Activated CD4-positive, alpha-beta T cell treated with anti-CD3 and anti-CD28 coated beads, Interleukin-10, Interleukin-2, amounts not matched to agents 100 ng/mL and 50 ng/mL, durations not matched to agents 16 hours and 8 hours (primary cell): ENCODE measurements at regions not wholly inside any gene's neighbourhood (a gene's known extent, or its start where the extent isn't known, plus 50 kb on each side); places are given as distances from the start of the nearest gene placed in this dataset.
"Not testable (repeated sequence)": the region's sequence is repeated elsewhere in the genome, so short reads cannot be mapped to it uniquely, and the experiment has no call there.

Experiments
- DNase-seq: peaks from one replicate; pipeline ENCODE4 v3.0.0-alpha.2; 2020

DNA sequence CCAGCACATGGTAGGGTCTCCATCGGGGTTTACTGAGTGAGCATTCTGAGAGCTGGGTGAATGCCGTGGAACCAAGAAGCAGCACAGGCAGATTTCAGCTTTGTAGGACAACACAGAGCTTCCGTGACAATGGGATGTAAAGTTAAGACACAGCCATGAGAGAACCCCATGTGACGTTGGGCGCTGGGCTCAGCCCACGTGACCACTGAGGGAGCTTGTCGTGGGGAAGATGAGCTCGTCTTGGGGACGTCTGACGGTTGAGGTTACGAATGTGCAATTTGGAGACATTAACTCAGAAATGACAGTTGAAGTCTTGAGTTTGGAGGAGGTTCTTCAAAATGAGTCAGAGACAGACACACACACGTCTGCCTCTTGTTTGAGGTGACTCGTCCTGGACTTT, 51.5 kb upstream of the MUC20 start:
- peak; percentile 90 for DNase-seq

DNA sequence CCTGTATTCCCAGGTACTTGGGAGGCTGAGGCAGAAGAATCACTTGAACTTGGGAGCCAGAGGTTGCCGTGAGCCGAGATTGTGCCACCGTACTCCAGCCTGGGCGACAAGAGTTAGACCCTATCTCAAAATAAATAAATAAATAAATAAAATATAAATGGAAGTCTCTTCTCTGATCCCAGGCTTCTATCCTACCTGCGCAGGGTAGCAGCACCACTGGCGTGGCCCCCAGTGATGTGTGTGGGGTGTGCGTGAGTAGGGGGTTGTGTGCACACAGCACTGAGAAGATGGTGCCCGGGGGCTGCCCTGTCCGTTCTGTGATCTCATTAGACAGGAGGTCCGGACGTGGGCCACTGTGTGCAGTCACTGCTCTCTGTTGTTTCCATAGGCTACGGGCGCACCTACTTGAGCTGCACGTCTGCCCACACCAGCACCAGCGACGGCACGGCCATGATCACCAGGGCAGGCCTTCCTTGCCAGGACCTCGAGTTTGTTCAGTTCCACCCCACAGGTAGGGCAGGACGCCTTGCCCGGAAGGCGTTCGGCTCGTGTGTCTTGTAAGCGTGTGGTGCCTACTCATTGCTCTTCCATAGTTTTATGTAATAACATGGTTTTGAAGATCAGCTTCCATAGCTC, 52.5 kb upstream of the MUC20 start:
- DNase-seq = not testable (repeated sequence)

DNA sequence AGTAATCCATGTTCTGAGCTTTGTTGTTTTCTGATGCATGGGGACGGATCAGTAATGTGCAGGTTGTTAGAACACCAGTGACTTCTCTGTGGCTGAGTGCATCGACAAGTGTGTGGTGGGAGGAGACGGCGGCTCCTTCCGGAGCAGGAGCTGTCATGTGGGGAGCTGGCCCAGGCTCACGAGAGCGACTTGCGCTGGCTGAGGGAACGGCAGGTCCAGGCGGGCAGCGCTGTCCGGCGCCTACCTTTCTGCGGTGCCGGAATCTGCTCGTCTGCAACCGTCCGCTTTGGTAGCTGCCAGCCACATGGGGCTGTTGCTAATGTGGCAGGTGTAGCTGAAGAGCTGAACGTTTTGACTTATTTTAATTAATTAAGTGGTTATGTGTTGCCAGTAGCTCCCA, 55.5 kb upstream of the MUC20 start:
- DNase-seq = not testable (repeated sequence)

DNA sequence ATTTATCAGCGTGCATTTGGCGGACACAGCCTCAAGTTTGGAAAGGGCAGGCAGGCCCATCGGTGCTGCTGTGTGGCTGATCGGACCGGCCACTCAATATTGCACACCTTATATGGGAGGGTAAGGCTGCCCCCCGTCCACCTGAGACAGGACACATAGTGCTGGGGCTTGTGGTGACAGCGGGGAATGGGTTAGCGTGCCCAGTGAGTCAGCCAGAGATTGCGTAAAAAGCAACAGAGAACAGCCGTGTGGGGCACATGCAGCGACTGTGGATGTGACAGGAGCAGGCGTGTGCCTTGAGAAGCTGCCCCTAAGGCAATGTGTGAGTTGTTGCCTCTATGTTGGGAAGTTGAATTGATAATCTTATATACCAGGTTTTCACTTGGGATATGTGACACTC, 56.6 kb upstream of the MUC20 start:
- not testable (repeated sequence) for DNase-seq

DNA sequence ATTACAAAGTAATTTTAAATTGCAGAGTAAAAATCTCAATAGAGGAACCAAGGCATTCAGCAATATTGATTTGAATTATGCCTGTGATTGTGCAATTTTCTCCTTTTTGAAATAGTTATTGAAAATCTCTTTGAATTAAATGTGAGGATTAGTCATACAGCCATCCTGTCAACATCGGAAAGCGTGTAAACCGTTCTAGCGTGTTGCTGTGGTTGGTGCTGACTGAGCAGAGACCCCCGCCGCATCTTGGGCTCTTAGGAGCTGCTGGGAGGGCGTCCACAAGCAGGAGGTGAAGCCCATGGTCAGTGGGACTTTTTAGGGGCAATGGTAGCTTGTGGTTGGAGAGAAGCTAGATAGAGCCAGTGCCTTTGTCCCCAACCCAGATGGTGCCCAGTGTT, 61.6 kb upstream of the MUC20 start:
- not testable (repeated sequence) for DNase-seq

DNA sequence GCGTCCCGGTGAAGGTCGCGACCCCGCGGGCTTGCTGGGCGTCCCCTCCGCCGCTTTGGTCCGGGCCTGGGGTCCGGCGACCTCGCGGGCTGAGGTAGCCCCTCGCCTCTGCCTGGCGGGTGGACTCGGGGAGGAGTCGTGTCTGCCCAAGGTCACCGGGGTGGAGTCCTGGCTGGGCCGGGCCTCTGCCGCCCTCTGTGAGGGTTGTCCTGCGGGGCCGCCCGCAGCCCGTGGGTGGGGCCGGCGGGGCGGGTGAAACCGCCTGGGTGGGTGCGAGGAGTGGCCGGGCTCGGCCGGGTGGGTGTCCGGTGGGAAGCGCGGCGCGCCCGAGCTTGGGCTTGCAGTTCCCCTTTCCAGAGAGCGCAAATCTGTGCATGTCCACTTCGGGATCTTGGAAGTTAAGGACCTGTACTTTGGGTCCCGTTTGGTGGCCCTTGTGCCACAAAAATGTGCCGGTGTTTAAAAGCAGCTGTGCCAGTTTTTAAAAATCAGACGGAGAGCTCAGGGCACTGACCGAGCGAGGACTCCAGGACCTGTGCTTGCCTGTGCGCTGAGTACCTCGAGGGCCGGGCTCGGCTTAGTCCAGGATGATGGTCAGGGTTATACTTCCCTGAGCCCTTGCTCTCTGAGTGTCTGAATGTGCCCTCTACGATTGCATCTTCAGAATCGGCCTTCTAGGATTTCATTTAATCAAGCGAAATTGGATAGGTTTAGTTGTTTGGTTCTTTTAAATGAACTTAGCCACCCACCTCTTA, 62.2 kb upstream of the MUC20 start:
- DNase-seq = not testable (repeated sequence)

DNA sequence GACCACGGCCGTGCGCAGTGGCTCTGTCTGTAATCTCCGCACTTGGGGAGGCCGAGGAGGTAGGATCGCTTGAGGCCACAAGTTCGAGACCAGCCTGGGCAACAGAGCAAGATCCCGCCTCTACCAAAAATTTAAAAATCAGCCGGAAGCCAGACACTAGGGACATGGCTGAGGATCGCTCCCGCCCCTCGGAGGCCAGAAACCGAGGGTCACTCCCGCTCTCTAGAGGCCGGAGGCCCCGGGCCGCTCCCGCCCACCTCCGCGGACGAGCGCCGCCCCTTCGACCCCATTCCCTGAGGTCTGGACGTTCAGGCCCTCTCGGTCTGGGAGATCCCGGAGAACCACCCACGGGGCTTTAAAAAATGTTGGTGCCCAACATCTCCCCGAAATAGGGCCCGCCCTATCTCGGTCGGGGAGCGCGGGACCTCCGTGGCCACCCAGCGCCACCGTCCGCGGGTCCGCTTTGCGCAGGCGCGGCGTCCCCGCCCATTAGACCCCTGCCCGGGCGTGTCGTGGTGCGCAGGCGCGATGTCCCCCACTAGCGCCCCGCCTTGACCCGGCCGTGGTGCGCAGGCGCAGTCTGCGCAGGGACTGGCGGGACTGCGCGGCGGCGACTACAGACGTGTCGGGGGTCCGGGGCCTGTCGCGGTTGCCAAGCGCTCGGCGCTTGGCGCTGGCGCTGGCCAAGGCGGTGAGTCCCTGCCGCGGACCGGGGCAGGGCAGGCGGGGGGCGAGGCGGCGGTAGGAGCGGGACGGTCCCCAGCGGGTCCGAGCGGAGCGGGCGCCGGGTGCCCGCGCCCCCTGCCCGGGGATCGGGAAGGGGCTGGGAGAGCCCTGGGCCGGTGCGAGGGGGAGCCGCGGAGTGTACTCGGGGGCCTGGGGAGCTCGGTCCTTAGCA, 63.1 kb upstream of the MUC20 start:
- DNase-seq = peak; percentile 94

DNA sequence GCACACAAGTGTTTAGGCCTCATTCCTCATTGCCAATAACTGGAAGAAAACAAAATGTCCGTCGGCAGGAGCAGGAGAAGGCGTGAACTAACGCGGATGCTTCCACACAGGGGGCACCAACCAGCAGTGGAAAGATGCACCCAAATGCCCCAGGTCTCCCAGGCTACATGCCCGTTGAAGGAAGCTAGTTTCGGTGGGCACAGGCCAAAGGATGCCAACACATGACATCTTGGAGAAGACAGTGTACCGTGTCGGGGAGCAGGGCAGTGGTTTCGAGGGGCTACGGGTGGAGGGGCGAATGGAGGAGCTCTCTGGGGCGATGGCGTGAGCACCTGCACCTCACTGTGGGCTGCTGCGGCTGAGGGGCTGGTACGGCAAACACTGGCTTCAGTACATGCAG, 64.7 kb upstream of the MUC20 start:
- not testable (repeated sequence) for DNase-seq

DNA sequence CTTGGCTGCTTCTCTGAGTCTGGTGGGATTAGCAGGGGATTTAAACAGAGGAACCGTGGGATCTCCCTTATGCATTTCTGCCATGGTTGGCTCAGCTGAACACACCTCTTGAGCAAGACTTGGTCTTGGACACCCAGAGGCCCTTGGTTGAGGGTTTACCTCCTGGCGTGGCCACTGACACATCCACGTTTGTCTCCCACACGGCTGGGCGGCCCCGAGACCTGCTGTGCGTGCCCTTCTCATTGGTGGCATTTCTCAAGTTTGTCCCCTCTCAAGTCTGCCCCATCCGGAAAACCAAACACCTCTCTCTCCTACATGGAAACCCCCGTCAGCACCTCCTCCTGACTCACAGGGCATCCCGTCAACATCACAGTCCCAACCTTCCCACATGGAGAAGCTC, 66.0 kb upstream of the MUC20 start:
- not testable (repeated sequence) for DNase-seq

DNA sequence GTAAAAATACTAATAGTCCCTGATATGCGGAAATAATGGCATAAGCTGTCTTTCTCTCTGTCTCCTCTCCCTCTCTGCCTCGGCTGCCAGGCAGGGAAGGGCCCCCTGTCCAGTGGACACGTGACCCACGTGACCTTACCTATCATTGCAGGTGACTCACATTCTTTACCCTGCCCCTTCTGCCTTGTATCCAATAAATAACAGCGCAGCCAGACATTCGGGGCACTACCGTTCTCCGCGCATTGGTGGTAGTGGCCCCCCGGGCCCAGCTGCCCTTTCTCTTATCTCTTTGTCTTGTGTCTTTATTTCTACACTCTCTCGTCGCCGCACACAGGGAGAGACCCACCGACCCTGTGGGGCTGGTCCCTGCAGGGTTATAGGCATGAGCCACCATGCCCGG, 66.6 kb upstream of the MUC20 start:
- not testable (repeated sequence) for DNase-seq

DNA sequence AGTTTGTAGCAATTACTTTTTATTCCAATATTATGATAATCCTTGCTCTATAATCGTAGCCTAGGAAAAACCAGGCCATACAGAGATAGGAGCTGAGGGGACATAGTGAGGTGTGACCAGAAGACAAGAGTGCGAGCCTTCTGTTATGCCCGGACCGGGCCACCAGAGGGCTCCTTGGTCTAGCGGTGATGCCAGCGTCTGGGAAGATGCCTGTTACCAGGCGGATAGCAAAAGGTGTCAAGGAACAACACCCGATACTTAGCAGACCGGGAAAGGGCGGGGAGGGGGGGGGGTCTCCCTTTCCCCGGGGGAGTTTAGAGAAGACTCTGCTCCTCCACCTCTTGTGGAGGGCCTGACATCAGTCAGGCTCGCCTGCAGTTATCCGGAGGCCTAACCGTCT, 67.1 kb upstream of the MUC20 start:
- DNase-seq = peak; percentile 31

DNA sequence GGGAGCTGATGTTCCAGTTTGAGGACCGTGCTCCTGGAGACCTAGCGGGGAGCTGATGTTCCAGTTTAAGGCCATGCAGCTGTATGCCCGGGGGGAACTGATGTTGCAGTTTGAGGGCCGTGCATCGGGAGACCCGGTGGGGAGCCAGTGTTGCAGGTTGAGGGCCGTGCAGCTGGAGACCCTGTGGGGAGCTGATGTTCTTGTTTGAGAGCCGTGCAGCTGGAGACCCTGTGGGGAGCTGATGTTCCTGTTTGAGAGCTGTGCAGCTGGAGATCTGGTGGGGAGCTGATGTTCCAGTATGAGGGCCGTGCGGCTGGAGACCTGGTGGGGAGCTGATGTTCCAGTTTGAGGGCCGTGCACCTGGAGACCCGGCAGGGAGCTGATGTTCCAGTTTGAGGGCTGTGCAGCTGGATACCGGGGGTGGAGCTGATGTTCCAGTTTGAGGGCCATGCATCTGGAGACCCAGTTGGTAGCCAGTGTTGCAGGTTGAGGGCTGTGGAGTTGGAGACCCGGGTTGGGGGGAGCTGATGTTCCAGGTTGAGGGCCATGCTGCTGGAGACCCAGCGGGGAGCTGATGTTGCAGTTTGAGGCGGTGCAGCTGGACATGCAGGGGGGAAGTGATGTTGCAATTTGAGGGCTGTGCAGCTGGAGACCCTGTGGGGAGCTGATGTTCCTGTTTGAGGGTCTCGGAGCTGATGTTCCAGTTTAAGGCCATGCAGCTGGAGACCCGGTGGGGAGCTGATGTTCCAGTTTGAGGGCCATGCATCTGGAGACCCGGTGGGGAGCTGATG, 64.4 kb upstream of the APOD start:
- not testable (repeated sequence) for DNase-seq

DNA sequence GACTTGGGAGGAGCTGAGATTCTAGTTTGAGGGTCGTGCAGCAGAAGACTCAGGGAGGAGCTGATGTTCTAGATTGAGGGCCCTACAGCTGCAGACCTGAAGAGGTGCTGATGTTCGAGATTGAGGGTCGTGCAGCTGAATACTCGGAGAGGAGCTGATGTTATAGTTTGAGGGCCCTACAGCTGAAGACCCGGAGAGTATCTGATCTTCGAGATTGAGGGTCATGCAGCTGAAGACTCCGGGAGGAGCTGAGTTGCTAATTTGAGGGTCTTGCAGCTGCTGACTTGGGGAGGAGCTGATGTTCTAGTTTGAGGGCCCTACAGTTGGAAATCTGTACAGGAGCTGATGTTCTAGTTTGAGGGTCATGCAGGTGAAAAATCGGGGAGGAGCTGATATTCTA, 62.1 kb upstream of the APOD start:
- DNase-seq = not testable (repeated sequence)

DNA sequence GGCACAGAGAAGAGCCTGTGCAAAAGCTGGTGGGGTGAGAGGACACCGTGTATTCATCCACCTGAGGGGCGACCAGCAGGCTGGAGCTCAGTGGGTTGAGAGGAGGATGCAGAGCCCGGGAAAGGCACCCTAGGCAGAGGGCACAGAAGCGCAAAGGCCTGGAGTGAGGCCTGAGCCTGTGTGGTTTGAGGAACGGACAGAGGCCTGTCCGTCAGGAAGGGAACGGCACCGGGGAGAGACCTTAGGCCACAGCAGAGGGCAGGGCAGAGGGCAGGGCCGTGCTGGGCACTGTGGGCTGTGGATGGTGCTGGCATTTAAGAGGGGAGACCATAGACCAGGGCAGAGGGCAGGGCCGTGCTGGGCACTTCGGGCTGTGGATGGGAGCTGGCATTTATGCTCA, 59.5 kb upstream of the APOD start:
- DNase-seq = not testable (repeated sequence)

DNA sequence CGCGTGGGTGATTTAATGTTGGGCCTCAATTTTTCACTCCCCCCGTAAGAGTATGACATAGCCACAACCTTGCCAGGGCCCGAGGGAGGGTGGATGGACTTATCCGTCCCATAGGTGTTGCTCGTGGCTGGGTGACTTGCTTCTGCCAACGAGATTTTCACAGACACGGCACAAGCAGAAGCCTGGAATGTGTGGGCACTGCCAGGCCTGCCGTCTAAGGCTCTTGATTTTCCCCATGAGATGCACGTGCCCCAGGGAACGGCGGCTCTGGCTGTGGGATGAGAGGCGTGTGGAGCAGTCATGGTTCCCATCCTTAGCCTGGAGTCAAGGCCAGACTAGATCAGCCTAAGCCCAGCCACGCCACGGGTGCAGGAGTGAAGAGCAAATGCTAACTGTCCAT, 58.6 kb upstream of the APOD start:
- not testable (repeated sequence) for DNase-seq

DNA sequence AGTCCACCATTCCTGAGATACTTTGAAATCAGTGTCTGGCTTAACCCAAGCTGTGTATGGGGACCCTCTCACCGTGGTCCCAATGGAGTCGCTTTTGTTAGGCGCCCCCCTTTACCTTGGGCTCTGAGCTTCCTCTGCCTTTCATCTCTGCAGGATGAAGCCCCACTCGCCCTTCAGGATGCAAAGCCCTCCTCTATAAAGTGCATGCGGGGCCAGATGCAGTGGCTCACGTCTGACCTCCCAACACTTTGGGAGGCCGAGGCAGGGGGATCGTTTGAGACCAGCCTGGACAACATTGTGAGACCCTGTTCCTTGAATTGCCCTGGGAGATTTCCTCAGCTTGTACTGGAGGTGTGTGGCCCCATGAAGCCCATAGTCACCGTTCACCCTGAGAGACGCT, 54.7 kb upstream of the APOD start:
- DNase-seq = not testable (repeated sequence)

DNA sequence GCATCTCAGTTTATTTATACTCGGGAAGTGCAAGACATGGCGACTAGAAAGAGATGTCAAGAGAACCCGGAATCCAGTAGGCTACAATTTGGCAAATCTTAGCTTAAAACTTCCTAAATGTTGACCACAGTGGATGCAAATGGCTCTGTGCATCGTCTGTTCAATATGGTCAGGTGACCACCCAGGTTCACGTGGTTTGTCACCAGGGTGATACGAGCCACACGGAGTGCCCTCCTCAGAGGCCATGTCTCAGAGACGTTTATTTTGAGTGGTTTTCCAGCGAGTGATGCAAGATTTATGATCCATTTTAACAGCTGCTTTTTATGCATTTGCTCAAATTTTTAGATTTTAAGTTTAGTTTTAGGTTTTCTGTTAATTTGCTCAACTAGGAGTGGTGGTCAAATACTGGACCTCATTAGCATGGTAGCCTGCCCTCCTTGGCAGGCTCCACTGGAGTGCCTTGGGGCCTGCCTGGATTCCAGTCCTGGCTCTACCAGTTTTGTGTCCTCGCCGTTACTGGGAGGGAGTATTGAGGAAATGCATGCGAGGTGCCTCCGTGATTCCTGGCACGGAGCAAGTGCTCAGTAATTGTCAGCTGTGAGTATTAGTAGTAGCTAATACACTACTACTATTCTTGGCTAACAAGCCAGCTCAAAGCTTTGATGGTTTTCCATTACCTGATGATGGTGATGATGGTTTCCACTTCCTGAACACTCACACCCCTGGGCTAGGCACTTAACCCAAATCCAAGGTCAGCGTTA, 53.9 kb upstream of the APOD start:
- not testable (repeated sequence) for DNase-seq

DNA sequence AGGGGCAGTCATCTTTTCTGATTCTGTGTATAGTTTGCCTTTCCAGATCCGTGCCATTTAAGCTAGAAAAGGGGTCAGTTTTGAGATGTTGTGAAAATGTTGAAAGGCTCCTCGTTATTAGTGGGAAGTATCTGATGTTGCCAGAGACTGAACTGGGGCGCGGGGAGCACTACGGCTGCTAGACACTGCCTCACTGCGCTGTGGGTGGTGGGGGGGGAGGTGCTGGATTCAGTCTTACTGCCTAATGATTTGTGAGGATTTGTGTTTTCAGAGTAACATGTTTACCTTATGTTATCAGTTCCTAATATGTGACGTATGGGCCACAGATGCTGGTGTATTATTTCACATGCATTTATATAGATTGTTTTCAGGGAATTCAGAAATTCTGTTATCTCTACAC, 53.3 kb upstream of the APOD start:
- not testable (repeated sequence) for DNase-seq

DNA sequence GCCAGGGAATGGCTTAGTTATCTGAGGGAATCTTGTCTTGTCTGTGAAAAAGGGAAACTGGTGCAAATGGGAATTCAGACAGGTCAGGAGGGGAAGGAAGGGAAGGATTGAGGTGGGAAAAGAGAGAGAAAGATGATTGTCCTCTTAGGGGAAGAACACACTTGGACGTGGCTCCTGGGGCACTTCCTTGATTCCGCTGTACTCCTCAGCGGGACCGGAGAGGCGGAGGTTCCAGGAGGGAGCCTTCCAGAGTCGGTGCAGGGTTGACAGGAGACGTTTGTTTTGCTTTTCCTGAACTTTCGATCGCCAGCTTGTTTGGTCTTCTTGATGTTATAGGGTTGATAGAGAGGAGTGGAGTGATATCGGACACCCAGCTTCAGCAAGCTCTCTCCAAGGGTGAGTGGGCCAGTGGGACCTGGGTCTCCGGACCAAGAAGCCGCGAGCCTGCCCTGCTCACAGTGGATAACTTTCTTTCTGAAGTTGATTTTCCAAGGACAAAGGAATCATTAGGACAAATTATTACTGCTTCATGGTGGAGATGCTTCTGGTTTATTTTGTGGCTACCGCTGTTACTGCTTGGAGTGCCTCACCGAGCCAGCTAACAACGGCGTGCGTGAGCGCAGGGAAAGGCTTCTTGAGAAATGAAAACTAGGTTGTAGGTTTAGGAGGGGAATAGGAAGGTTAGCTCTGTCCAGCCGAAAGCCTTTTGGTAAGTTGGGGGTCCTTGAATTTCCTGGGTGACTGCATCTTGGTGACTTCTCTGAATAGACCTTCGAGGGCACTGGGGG, 52.4 kb upstream of the APOD start:
- not testable (repeated sequence) for DNase-seq

DNA sequence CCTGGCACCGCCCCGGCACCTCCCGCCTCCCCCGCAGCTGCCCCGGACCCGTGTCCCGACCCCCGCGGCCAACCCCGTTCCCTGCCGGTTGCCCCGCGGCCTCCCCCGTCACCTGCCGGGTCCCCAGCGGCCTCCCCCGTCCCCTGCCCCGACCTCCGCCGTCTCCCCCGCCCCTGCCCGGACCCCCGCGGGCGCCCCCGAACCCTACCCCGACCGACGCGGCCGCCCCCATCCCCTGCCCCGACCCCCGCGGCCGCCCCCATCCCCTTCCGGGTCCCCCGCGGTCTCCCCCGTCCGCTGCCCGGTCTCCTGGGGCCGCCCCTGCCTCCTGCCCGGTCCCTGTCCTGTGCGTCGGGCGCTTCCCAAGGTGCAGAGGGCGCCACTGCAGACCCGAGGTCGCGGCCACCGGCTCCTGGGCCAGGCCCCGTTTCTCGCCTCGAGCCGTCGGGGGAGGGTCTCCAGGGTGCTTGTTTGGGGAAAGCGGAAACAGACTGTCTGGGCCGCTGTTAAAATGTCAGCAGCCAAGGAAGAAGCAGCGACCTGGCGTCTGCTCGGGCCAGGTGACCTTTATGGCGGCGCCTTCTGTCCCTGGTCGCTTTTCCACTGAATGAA, 51.6 kb upstream of the APOD start:
- not testable (repeated sequence) for DNase-seq
